Fibroblast of skin of scalp (primary cell): ENCODE measurements at regions not wholly inside any gene's neighbourhood (a gene's known extent, or its start where the extent isn't known, plus 50 kb on each side); places are given as distances from the start of the nearest gene placed in this dataset.

ENCODE experiments used
- DNase-seq: peaks from one replicate; pipeline ENCODE4 v3.0.0-alpha.2; 2013

DNA sequence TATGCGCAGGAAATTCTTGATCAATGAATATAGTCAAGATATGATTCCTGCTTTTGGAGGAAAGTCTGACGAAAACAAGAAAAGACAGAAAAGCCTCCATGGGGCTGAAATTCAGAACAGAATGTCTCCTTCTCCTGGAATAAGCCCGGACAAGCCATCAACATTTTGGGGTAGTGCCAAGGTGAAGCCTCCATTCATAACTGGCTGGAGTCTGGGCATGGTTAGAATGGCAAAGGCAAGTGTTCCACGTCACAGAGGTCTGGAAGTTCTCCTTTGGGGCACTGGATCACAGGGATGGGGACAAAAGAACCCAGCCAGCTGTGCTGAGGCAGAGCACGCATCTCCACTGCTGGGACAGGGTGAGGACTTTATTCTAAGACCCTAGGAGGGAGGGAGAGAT, 505.7 kb downstream of the CMPK2 start:
- DNase-seq = no peak

DNA sequence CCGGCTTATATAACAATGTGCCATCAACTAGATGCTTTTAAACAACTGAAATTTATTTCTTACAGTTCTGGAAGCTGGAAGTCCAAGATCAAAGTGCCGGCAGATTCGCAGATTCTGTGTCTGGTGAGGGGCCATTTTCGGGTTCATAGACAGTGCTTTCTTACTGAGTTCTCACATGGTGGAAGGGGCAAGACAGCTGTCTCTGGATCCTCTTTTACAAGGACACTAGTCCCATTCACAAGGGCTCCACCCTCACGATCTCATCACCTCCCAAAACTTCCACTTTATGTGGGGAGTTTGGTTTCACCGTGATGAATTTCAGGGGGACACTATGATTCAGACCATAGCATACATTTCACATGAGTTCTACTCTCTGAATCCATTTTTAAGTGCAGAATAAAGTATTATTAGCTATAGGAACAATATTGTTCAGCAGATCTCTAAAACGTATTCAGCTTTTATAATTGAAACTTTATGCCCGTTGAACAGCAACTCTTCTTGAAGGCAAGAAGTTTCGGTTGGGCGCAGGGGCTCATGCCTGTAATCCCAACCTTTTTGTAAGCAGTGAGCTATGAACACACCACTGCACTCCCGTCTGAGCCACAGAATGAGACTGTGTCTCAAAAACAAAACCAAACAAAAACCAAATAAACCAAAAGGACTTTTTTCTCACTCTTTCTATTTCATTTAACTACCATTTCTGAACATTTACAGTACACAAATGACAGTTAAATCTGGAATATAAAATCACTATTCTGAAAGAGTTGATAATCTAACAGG, 502.8 kb downstream of the CMPK2 start:
- DNase-seq = no peak

DNA sequence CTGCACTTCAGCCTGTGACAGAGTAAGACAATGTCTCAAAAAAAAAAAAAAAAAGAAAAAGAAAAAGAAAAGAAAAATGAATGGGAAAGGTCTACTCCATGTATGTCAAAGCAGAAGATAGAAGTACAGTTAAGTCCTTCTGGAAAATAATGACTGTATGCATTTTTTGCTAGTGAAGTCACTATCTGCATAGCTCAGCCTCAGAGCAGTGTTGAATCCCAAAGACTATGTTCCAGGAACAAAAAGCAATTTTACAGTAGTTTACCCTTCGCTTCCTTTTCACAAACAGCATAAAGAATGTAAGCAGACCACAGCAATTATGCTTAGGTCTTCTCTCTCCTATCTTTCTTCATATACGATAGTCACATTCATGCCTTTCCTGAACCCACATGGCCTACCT, 497.4 kb downstream of the CMPK2 start:
- peak; percentile 80 for DNase-seq

GRCh38 chr2:6369266-6369665, 496.4 kb downstream of the CMPK2 start:
- no peak for DNase-seq

DNA sequence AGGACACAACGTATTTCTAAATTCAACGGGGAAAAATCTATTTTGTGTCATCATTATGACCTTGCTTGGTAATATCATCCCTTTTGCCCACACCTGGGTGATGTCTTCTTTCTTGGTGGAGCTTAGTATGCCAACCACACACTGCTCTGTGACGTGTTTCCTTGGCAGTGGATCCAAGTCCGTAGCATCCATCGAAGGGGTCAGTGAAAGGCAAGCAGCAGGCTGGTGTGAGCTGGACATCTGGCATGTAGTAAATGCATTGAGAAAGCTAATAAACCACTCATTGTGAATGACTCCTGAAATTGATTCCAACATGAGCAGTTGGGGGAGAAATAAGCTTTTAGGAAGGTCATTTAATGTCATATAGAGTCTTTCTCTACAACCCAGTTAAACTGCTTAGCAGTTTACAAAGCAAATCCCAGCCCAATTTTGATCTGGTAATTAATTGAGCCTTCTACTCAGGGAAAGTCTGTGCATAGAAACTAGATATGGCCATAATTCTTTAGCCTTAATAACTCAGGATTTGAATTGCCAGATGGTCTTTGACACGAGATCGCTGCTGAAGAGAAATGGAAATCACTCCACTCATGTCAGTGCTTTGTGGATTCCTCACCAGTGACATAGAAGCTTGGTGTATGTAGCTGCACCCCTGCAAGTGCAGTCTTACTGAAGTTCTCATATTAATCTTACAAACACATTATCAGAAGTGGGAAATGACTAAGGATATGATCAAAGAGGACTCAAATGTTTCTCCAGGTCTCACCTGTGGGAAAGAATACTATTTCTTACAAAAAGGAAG, 494.8 kb downstream of the CMPK2 start:
- no peak for DNase-seq

DNA sequence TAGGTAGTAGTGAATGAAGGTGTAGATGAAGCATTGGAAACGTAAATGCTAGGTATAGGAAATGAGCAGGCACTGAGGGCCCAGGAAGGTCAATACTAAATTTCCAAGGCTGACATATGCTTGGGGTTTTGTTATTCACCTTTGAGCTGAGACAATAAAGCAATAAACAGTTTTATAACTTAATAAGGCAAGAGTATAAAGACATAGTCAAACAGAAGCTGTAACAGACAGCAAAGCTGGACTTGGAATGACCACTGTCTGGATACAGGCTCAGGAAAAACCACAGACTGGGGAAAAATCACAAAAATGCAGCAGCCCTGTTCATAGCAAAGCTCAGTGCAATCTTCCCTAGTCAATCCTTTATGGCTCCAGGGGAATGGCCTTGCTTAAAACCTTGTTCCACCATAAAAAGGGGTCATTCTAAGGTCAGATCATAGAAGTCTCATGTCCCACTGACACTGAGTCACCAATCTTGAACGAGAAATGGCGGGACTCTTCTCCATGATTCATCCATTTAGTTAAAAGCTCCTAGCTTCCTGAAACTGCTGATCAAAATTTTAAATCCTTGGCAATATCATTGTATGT, 493.3 kb downstream of the CMPK2 start:
- DNase-seq = peak; percentile 97

DNA sequence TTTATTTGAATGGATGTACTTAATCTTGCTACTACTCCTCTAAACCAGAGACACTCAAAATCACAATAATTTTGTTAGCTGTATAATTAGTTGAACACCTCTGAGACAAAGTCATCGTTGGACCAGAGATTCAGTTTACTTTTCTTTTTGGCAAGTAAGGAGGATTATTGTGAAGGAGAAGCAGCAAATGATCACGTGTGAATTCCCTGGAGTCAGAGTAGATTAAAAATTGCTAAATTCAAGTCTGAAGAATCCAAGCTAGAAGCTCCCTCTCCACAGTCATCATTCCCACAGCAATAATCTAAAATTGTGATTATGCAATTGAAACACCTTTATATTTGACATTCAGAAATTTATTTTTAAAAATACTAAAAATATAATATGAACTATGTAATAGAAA, 484.4 kb downstream of the CMPK2 start:
- DNase-seq = no peak

DNA sequence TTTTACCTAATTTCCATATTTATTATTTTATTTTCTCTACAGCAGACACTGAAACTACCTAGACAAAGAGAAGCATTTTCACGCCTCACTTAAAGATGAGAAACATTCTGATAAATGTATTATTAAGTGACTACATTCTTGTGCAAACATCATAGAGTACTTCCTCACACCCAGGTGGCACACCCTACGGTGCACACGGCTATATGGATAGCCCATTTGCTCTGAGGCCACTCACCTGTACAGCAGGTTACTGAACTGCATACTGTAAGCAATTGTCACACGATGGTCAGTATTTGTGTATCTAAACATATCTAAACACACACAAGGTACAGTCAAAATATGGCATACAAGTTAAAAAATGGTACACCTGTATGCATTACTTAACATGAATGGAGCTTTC, 481.4 kb downstream of the CMPK2 start:
- DNase-seq = no peak

DNA sequence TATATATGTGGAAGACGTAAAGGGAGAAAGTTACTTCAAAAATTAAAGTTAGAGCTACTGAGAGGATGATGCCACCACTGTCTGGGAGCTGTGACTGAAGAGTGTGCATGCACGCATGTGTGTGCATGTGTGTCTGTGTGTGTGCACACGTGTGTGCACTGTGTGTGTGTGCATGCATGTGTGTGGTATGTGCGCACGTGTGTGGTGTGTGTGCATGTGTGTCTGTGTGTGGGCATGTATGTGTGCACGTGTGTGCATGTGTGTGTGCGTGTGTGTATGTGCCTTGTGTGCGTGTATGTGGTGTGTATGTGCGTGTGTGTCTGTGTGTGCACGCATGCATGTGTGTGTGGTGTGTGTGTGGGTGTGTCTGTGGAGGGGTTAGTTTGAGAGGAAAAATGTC, 473.4 kb downstream of the CMPK2 start:
- no peak for DNase-seq

DNA sequence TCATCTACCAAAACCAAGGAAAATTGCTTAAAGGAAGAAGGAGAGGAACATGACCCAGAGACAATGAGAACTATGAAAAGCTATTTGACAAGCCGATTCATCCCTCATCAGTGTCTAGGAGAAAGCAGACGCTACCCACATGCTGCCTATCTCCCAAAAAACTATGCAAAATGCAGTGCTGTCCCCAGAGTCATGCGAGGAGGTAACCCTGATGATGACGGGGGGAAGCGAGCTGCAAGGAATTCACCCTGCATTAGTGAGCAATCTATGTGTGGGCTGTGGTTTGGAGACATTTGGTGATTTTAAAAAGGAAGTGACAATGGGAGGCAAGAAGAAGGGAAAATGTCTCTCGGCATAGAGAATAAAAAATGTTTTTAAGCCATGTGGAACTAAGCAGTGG, 472.7 kb downstream of the CMPK2 start:
- peak; percentile 65 for DNase-seq

DNA sequence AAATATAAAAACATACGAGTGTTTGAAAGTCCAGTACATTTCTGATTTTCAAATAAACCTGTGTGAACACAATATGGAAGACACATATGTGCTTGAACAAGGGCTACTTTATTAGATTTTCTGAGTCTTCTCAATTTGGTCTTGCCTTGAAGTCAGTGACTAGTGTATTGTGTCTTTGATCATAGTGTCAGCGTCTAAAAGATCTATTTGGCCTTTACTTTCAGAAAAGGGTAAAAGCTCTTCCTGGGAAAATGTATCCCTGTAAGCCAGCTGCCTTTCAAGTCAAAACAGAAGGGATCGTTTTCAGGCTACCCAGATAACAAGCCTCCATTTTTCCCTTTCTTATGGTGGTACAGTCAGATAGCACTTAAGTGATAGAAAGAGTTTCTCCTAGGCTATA, 471.9 kb downstream of the CMPK2 start:
- DNase-seq = no peak

DNA sequence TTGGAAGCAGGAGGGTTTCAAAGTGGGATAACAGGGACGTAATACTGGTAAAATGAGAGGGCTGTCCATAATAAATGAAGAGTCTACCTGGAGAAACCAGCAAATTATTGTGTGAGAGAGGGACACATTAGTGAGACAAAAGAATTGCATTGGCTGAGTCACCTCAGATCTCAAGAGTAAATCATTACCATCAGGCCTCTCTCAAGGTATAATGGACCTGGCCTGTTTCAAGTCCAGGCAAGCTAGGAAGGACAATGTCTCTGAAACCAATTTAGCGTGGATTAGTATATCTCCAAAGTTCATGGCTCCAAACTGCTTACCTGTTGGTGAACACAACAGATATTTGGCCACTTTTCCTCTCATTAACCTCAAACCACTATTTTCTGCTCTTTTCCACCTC, 471.4 kb downstream of the CMPK2 start:
- no peak for DNase-seq

DNA sequence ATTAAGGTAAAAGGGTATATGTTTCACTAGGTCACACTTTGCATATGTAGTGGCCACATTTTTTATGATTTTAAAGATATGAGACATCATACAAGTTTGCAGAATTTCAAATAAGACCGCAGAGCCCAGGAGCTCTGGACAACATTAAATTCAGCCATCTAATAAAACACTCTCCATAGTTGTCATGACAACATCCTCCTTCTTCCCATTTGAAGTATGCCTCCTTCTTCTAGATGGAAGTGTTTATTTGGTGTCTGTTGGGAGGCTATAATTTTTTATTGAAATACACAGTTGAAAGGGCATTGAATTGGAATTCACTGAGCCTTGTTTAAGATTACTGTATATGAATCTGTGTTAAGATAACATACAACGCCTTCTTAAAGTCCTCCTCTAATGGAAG, 467.3 kb downstream of the CMPK2 start:
- DNase-seq = no peak

DNA sequence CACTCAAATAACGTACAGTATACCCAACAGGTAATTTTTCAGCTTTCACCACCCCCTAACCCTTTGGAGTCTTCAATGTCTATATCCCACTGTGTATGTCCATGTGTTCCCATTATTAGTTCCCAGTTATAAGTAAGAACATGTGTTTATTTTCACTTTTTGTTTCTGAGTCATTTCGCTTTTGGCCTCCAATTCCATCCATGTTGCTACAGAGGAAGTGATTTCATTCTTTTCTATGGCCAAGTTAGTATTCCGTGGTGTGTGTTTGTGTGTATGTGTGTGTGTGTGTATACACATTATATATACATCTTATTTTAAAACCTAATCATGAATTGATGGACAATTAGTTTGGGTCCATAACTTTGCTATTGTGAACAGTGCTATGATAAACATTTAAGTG, 464.4 kb downstream of the CMPK2 start:
- DNase-seq = peak; percentile 12

GRCh38 chr2:6408057-6408456, 457.6 kb downstream of the CMPK2 start:
- no peak for DNase-seq

DNA sequence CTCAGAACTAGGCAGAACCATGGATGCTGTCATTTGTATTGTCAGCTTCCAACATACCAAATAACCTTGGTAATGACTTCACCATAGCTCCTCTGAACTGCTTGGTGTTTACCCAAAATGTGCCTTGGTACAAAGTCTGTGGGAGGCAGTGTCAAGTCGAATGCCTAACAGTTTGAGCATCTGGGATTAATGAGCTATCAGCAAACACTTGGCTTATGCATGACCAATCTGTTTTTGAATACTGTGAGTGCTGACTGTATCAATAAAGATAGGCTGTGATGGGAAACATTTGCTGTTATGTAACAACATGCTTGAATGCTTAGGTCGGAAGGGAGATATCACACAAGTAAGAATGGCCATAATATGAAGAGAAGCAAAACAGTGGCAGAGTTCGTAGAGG, 455.4 kb downstream of the CMPK2 start:
- DNase-seq = peak; percentile 18

- DNase-seq = peak; percentile 57
These were observed 453.1 kb downstream of the CMPK2 start for GRCh38 chr2:6412533-6413091.

DNA sequence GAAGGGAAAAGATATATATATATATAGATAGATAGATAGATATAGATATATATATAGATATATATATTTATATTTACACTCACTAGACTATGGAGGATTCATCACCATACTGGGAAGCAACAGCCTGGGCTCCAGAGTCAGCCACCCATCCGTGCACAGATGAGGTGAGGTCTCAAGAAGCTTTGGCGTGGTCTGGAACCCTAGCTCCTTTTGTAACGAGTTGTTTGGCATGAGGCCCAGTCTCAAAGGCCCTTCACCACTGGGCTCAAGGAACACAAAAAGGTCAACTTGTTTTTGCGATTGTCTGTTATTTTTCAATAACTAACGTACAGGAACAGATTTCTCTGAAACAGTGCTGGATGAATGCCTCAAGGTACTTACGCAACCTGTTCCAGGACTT, 448.7 kb downstream of the CMPK2 start:
- DNase-seq = no peak

GRCh38 chr2:6418291-6418690, 447.4 kb downstream of the CMPK2 start:
- DNase-seq = no peak

- DNase-seq = no peak
These were observed 444.5 kb downstream of the CMPK2 start for GRCh38 chr2:6421138-6421730.

GRCh38 chr2:6421888-6422287, 443.8 kb downstream of the CMPK2 start:
- no peak for DNase-seq

DNA sequence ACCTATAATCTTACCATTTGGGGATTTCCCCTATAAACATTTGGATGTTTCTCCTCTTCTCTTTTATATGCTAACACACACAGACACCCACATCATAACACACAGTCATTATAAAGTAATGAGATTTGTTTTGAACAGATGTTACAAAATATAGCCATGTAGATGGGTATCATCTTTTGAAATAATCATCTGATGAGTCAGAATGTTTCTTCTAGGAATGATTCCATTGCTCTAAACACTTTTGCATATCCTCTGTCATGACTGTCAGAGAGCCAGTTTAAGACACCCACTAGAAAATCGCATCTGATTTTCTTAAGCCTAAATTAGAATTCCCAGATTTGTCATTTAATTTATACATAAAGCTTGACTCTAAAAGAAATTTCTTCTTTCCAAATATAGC, 442.6 kb downstream of the CMPK2 start:
- DNase-seq = peak; percentile 42

DNA sequence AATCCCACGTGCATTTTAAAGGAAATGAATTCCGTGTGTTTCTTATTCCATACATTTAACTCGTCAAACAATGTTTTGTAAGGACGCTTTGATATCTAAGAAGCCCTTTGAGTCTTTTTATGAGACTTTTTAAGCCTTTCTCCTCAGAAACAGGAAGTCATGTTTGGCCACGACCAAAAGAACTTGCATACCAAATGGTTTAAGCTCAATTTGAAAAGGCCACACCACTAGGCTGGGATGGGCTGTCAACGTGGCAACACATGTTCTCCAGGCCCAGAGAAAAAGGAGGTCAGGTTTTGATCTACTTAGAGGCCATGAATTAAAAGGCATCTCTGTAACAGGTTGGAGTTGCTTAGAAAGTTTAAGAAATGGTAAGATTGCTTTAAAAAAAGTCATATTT, 441.8 kb downstream of the CMPK2 start:
- peak; percentile 55 for DNase-seq
